HEK293 (cell line): ENCODE measurements at regions not wholly inside any gene's neighbourhood (a gene's known extent, or its start where the extent isn't known, plus 50 kb on each side); places are given as distances from the start of the nearest gene placed in this dataset.

Experiments used
- CTCF ChIA-PET: fragments of 350-600 bp; formaldehyde crosslinking; extraction: SDS; loops from one replicate; lab custom pipeline; 2021; ENCODE audit warnings: antibody characterized with exemption; lab: Yijun Ruan, JAX
- POLR2A ChIA-PET: fragments of 300-600 bp; formaldehyde crosslinking; extraction: SDS; loops from one replicate; lab custom pipeline; 2020; ENCODE audit warnings: antibody characterized with exemption, inconsistent platforms; lab: Yijun Ruan, JAX
- H3K27ac ChIP-seq: fragments of 200-500 bp; sonication (Bioruptor generic); 2 replicates; pipeline ENCODE4 v1.5.1; 2014; ENCODE audit warnings: low read depth, low read length, control low read depth, inconsistent platforms; ENCODE audit errors: extremely low read depth
- H3K36me3 ChIP-seq, 2 experiments: fragments of 200-500 bp in 1 of 2; sonication (Bioruptor generic) in 1 of 2; 1 replicate in 1 of 2; 2 replicates in 1 of 2; pipeline ENCODE4 v1.5.1; 2014 to 2017; ENCODE audit warnings: inconsistent platforms in 2 of 2, low read length in 2 of 2; ENCODE audit not compliant: control insufficient read depth in 2 of 2, insufficient read depth in 1 of 2
- H3K4me1 ChIP-seq: fragments of 200-500 bp; sonication (Bioruptor generic); 2 replicates; pipeline ENCODE4 v1.5.1; 2014; ENCODE audit warnings: mild to moderate bottlenecking, low read length, inconsistent platforms; ENCODE audit not compliant: control insufficient read depth, insufficient read depth
- H3K4me3 ChIP-seq: 2 replicates; pipeline ENCODE4 v1.5.1; 2011; ENCODE audit warnings: low read depth, mild to moderate bottlenecking, control low read depth, low read length, moderate library complexity
- H3K9me3 ChIP-seq: fragments of 200-500 bp; sonication (Bioruptor generic); 2 replicates; pipeline ENCODE4 v1.5.1; 2014; ENCODE audit warnings: low read depth, low read length, inconsistent platforms; ENCODE audit not compliant: control insufficient read depth, insufficient read depth
- MEIS1 ChIP-seq: sonication (generic); formaldehyde crosslinking; IDR thresholded peaks from 2 replicates; pipeline ENCODE4 v1.8.1; 2022; ENCODE audit warnings: missing genetic modification reagents, mild to moderate bottlenecking, borderline replicate concordance
- SETDB1 ChIP-seq: IDR thresholded peaks from one replicate; pipeline ENCODE4 v1.6.1; 2017; ENCODE audit warnings: mild to moderate bottlenecking, low read length, moderate library complexity, mixed read lengths; ENCODE audit not compliant: insufficient read length
- SP2 ChIP-seq: fragments of 450-650 bp; formaldehyde crosslinking; IDR thresholded peaks from 2 replicates; pipeline ENCODE4 v1.5.1; 2016; ENCODE audit warnings: missing biosample characterization, missing genetic modification characterization
- TCF7L2 ChIP-seq: IDR thresholded peaks from 2 replicates; pipeline ENCODE4 v1.6.1; 2011; ENCODE audit warnings: low read depth, mild to moderate bottlenecking, inconsistent platforms, low read length, moderate library complexity, borderline replicate concordance
- TRIM28 ChIP-seq: IDR thresholded peaks from 2 replicates; pipeline ENCODE4 v1.6.1; 2011; ENCODE audit warnings: low read length, control low read depth, borderline replicate concordance
- YY1 ChIP-seq: fragments of 450-650 bp; formaldehyde crosslinking; IDR thresholded peaks from 2 replicates; pipeline ENCODE4 v1.5.1; 2018; ENCODE audit warnings: missing biosample characterization, missing genetic modification characterization
- ZNF114 ChIP-seq: fragments of 450-650 bp; formaldehyde crosslinking; IDR thresholded peaks from 2 replicates; pipeline ENCODE4 v1.5.0; 2017; ENCODE audit warnings: missing biosample characterization, missing genetic modification characterization
- ZNF155 ChIP-seq: fragments of 450-650 bp; formaldehyde crosslinking; IDR thresholded peaks from 2 replicates; pipeline ENCODE4 v1.5.1; 2016; ENCODE audit warnings: missing biosample characterization, missing genetic modification characterization
- ZNF24 ChIP-seq: fragments of 450-650 bp; formaldehyde crosslinking; IDR thresholded peaks from 2 replicates; pipeline ENCODE4 v1.5.1; 2016; ENCODE audit warnings: missing biosample characterization, missing genetic modification characterization
- ZNF37A ChIP-seq: fragments of 450-650 bp; IDR thresholded peaks from 2 replicates; pipeline ENCODE4 v1.5.1; 2018; ENCODE audit warnings: missing biosample characterization, missing genetic modification characterization
- ZNF473 ChIP-seq: fragments of 450-650 bp; formaldehyde crosslinking; IDR thresholded peaks from 2 replicates; pipeline ENCODE4 v1.5.1; 2017; ENCODE audit warnings: missing biosample characterization, missing genetic modification characterization
- ZNF600 ChIP-seq: fragments of 450-650 bp; formaldehyde crosslinking; IDR thresholded peaks from 2 replicates; pipeline ENCODE4 v1.5.1; 2016; ENCODE audit warnings: missing biosample characterization, missing genetic modification characterization
- ZNF626 ChIP-seq: fragments of 450-650 bp; sonication (Bioruptor Pico); formaldehyde crosslinking; IDR thresholded peaks from 2 replicates; pipeline ENCODE4 v1.5.1; 2018; ENCODE audit warnings: missing biosample characterization, missing genetic modification characterization, inconsistent platforms
- TF ChIP-seq, protein P1 (sequence below): fragments of 450-650 bp; formaldehyde crosslinking; IDR thresholded peaks from 2 replicates; pipeline ENCODE4 v1.5.1; 2017; ENCODE audit warnings: missing biosample characterization, missing genetic modification characterization
- TF ChIP-seq, protein P2 (sequence below): fragments of 450-650 bp; formaldehyde crosslinking; IDR thresholded peaks from 2 replicates; pipeline ENCODE4 v1.5.1; 2016; ENCODE audit warnings: missing biosample characterization, missing genetic modification characterization
- TF ChIP-seq, protein P3 (sequence below): fragments of 450-650 bp; formaldehyde crosslinking; IDR thresholded peaks from 2 replicates; pipeline ENCODE4 v1.5.1; 2016; ENCODE audit warnings: missing biosample characterization, missing genetic modification characterization
- TF ChIP-seq, protein P4 (sequence below): fragments of 450-650 bp; IDR thresholded peaks from 2 replicates; pipeline ENCODE4 v1.5.1; 2018; ENCODE audit warnings: missing biosample characterization, mild to moderate bottlenecking, missing genetic modification characterization
- TF ChIP-seq, protein P5 (sequence below): fragments of 450-650 bp; formaldehyde crosslinking; IDR thresholded peaks from 2 replicates; pipeline ENCODE4 v1.5.1; 2016; ENCODE audit warnings: missing biosample characterization, missing genetic modification characterization
- TF ChIP-seq, protein P6 (sequence below): fragments of 450-650 bp; formaldehyde crosslinking; IDR thresholded peaks from 2 replicates; pipeline ENCODE4 v1.5.1; 2016; ENCODE audit warnings: missing biosample characterization, missing genetic modification characterization

DNA sequence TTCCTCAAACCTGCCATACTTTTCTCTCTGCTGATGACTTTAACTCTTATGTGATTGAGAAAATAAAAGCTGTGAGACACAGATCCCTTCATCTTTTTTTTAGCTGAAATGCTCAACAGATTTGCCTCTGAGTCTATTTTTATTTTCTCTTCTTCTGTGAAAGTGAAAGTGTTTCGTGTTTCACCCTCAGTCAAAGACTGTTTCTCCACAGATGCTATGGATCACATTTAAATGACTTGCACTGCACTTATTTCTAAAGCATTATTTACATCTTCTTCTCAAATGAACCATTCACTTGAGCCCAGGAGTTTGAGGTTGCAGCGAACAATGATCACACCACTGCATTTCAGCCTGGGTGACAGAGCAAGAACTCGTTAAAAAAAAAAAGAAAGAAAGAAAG is 890.1 kb upstream of the PCDH20 start (continued):
- TF ChIP-seq, protein P1, sequence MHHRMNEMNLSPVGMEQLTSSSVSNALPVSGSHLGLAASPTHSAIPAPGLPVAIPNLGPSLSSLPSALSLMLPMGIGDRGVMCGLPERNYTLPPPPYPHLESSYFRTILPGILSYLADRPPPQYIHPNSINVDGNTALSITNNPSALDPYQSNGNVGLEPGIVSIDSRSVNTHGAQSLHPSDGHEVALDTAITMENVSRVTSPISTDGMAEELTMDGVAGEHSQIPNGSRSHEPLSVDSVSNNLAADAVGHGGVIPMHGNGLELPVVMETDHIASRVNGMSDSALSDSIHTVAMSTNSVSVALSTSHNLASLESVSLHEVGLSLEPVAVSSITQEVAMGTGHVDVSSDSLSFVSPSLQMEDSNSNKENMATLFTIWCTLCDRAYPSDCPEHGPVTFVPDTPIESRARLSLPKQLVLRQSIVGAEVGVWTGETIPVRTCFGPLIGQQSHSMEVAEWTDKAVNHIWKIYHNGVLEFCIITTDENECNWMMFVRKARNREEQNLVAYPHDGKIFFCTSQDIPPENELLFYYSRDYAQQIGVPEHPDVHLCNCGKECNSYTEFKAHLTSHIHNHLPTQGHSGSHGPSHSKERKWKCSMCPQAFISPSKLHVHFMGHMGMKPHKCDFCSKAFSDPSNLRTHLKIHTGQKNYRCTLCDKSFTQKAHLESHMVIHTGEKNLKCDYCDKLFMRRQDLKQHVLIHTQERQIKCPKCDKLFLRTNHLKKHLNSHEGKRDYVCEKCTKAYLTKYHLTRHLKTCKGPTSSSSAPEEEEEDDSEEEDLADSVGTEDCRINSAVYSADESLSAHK (tag by site-specific recombination): no peak

DNA sequence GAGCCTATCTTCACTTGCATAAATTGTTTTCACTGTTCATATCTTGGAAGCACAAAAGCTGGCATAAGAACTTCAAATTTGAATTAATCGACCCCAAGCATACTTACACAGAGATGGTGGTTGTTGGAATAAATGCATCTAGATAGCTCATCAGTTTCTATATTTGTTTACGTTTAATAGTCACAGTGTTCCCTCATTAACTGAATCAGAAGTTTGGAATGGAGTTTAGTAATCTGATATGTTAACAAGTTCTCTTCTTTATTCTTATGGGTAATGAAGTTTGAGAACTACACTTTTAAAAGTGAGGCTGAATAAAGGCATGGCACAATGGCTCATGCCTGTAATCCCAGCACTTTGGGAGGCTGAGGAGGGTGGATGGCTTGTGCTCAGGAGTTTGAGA is 886.7 kb upstream of the PCDH20 start:
- Histone ChIP-seq H3K36me3 (no peaks in the 10 kb centered on the region), H3K4me3 (no peak overlapping the region)
- CTCF ChIA-PET: no interaction called here
- TF ChIP-seq ZNF626 (tag by site-specific recombination): no peak
- TF ChIP-seq, protein P2, sequence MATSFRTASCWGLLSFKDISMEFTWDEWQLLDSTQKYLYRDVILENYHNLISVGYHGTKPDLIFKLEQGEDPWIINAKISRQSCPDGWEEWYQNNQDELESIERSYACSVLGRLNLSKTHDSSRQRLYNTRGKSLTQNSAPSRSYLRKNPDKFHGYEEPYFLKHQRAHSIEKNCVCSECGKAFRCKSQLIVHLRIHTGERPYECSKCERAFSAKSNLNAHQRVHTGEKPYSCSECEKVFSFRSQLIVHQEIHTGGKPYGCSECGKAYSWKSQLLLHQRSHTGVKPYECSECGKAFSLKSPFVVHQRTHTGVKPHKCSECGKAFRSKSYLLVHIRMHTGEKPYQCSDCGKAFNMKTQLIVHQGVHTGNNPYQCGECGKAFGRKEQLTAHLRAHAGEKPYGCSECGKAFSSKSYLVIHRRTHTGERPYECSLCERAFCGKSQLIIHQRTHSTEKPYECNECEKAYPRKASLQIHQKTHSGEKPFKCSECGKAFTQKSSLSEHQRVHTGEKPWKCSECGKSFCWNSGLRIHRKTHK (tag by site-specific recombination): no peak
- no peak for TF ChIP-seq ZNF473 (tag by site-specific recombination)
- TF ChIP-seq SETDB1: peak; percentile 20
- no peak for TF ChIP-seq ZNF600 (tag by site-specific recombination)
- TF ChIP-seq TRIM28: 0 out of 2 replicates have a peak, but pooled peaks have one; percentile 27
- no peak for TF ChIP-seq ZNF155
- TF ChIP-seq, protein P3, sequence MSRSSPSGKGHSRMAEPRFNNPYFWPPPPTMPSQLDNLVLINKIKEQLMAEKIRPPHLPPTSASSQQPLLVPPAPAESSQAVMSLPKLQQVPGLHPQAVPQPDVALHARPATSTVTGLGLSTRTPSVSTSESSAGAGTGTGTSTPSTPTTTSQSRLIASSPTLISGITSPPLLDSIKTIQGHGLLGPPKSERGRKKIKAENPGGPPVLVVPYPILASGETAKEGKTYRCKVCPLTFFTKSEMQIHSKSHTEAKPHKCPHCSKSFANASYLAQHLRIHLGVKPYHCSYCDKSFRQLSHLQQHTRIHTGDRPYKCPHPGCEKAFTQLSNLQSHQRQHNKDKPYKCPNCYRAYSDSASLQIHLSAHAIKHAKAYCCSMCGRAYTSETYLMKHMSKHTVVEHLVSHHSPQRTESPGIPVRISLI (tag by site-specific recombination): no peak
- TF ChIP-seq, all 188 proteins: peak for 2
- no peaks in the 10 kb centered on the region for H3K9me3 ChIP-seq
- POLR2A ChIA-PET: no interaction called here
- no peaks in the 10 kb centered on the region for H3K4me1 ChIP-seq
- no peak overlapping the region for H3K27ac ChIP-seq

DNA sequence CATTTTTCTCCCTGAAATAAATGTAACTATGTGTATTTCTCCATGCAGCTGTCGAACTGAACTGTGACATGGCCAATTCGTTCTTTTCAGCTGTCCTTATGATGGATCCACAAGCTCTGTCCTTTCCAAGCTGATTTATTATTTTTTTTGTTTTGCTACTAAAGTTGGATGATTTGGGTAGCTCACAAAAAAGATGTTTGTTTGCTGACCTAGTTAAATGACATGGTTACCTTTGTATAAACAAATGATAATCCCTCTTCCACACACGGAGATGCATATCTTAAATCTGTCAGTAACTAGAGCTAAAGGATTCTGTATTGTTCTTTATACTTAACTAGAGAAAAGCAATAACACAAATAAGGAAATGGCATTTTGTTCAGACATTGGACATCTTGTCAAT is 884.3 kb upstream of the PCDH20 start:
- H3K4me3 ChIP-seq: no peak overlapping the region
- H3K4me1 ChIP-seq: no peaks in the 10 kb centered on the region
- no peaks in the 10 kb centered on the region for H3K36me3 ChIP-seq
- POLR2A ChIA-PET: no interaction called here
- H3K27ac ChIP-seq: no peak overlapping the region
- H3K9me3 ChIP-seq: no peaks in the 10 kb centered on the region
- CTCF ChIA-PET: interaction anchor here (0.6 kb wide), 2 partner anchors 238 to 746 kb away, joined by 4 read pairs; no protein-coding TSS in a partner anchor
- TF ChIP-seq ZNF24 (tag by site-specific recombination) (no peak), TRIM28 (peak; percentile 50; the same call in 1 of the 2 replicates), TCF7L2 (0 out of 2 replicates have a peak, but pooled peaks have one; percentile 41), YY1 (tag by site-specific recombination) (no peak), ZNF114 (no peak), ZNF37A (tag by site-specific recombination) (no peak), SP2 (tag by site-specific recombination) (no peak), MEIS1 (no peak)
- TF ChIP-seq, protein P4, sequence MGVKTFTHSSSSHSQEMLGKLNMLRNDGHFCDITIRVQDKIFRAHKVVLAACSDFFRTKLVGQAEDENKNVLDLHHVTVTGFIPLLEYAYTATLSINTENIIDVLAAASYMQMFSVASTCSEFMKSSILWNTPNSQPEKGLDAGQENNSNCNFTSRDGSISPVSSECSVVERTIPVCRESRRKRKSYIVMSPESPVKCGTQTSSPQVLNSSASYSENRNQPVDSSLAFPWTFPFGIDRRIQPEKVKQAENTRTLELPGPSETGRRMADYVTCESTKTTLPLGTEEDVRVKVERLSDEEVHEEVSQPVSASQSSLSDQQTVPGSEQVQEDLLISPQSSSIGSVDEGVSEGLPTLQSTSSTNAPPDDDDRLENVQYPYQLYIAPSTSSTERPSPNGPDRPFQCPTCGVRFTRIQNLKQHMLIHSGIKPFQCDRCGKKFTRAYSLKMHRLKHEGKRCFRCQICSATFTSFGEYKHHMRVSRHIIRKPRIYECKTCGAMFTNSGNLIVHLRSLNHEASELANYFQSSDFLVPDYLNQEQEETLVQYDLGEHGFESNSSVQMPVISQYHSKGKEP (tag by site-specific recombination): no peak
- TF ChIP-seq, protein P3 (tag by site-specific recombination): no peak
- TF ChIP-seq, protein P5, sequence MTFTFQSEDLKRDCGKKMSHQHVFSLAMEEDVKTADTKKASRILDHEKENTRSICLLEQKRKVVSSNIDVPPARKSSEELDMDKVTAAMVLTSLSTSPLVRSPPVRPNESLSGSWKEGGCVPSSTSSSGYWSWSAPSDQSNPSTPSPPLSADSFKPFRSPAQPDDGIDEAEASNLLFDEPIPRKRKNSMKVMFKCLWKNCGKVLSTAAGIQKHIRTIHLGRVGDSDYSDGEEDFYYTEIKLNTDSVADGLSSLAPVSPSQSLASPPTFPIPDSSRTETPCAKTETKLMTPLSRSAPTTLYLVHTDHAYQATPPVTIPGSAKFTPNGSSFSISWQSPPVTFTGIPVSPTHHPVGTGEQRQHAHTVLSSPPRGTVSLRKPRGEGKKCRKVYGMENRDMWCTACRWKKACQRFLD (tag by site-specific recombination): no peak
- TF ChIP-seq, protein P6, sequence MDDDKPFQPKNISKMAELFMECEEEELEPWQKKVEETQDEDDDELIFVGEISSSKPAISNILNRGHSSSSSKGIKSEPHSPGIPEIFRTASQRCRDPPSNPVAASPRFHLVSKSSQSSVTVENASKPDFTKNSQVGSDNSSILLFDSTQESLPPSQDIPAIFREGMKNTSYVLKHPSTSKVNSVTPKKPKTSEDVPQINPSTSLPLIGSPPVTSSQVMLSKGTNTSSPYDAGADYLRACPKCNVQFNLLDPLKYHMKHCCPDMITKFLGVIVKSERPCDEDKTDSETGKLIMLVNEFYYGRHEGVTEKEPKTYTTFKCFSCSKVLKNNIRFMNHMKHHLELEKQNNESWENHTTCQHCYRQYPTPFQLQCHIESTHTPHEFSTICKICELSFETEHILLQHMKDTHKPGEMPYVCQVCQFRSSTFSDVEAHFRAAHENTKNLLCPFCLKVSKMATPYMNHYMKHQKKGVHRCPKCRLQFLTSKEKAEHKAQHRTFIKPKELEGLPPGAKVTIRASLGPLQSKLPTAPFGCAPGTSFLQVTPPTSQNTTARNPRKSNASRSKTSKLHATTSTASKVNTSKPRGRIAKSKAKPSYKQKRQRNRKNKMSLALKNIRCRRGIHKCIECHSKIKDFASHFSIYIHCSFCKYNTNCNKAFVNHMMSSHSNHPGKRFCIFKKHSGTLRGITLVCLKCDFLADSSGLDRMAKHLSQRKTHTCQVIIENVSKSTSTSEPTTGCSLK (tag by site-specific recombination): no peak
